ENCODE measurements at regions not wholly inside any gene's neighbourhood (a gene's known extent, or its start where the extent isn't known, plus 50 kb on each side); places are given as distances from the start of the nearest gene placed in this dataset.

DNA sequence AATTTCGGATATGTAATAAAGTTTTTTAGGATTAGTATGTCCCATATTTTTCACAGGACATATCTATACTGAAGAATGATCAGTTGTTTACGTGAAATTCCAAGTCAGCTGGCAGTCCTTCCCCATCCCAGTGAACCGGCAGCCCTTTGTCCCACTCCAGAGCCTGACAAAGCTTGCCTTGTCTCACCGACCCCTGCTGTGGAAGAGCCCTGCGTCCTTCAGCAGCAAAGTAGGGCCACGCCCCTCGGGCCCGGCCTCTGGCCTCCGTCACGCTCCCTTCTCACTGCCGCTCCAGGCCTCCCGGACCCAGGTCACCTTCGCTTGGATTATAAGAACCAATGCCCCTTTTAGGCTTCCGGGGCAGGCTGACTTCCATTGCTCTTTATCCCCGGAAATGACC is 89.8 kb upstream of the TGIF1 start:
- Histone ChIP-seq H3K9ac (ENCODE audit: low read depth, low read length) (no peak overlapping the region), H3K9me3 (ENCODE audit: control insufficient read depth, insufficient read depth, low read length) (no peaks in the 10 kb centered on the region), H3K27ac (ENCODE audit: low read depth, low read length) (no peak overlapping the region), H3K27me3 (ENCODE audit: control insufficient read depth, insufficient read depth, low read length) (no peaks in the 10 kb centered on the region), H3K4me1 (ENCODE audit: control insufficient read depth, insufficient read depth, low read length) (0 out of 2 replicates have a peak, but pooled peaks cover 5% of the 10 kb centered on the region), H3K36me3 (ENCODE audit: control insufficient read depth, insufficient read depth, low read length) (no peaks in the 10 kb centered on the region), H3K4me3 (ENCODE audit: low read depth, low read length) (no peak overlapping the region)

DNA sequence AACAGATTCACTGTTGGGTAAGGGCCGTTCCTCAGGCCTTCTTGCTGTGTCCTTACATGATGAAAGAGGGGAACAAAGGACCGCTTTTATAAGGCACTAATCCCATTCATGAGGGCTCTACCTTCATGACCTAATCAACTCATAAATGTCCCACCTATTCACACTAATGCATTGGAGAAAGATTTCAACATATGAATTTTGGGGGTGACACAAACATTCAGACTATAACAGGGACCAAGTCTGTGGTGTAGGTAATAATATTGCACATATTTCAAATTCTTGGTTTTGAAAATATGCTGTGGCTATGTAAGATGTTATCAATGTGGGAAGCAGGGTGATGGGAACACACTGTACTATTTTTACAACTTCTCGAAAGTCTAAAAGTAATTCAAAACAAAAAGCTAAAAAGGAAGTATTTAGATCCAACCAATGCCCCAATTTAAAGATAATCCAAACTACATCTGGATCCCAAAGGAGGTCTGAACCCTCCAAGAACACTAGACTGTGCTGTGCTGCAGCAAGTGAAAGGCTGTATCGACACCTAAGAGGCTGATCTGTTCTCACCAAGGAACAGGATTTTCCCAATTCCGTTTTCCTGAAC is 82.4 kb upstream of the TGIF1 start:
- no peak overlapping the region for H3K4me3 ChIP-seq (ENCODE audit: low read depth, low read length)

DNA sequence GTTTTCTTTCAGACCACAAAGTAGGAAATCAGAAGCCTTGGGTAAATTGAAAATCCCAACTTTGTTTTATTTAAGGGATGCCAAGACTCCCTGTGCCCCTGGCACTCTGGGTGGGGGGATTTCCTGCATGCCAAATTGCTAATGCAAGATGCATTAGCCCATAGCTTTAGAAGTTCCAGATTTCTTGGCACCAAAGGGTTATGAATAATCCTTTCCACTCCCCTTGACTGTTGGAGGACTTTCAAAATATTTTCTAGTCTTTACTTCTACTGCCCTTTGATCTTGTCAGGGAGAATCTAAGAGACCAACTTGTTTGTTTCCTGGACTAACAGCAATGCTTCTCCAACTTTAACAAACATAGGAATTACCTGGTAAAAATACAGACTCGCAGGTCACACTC is 81.8 kb upstream of the TGIF1 start:
- Histone ChIP-seq H3K27me3 (ENCODE audit: control insufficient read depth, insufficient read depth, low read length) (no peaks in the 10 kb centered on the region), H3K36me3 (ENCODE audit: control insufficient read depth, insufficient read depth, low read length) (no peaks in the 10 kb centered on the region), H3K27ac (ENCODE audit: low read depth, low read length) (no peak overlapping the region), H3K4me1 (ENCODE audit: control insufficient read depth, insufficient read depth, low read length) (no peaks in the 10 kb centered on the region), H3K9me3 (ENCODE audit: control insufficient read depth, insufficient read depth, low read length) (no peaks in the 10 kb centered on the region), H3K9ac (ENCODE audit: low read depth, low read length) (no peak overlapping the region), H3K4me3 (ENCODE audit: low read depth, low read length) (no peak overlapping the region)

More for the DNA sequence above, 82.4 kb upstream of the TGIF1 start:
- no peaks in the 10 kb centered on the region for H3K36me3 ChIP-seq (ENCODE audit: control insufficient read depth, insufficient read depth, low read length)
- H3K4me1 ChIP-seq (ENCODE audit: control insufficient read depth, insufficient read depth, low read length): no peaks in the 10 kb centered on the region
- H3K27ac ChIP-seq (ENCODE audit: low read depth, low read length): no peak overlapping the region
- no peak overlapping the region for H3K9ac ChIP-seq (ENCODE audit: low read depth, low read length)
- no peaks in the 10 kb centered on the region for H3K9me3 ChIP-seq (ENCODE audit: control insufficient read depth, insufficient read depth, low read length)
- H3K27me3 ChIP-seq (ENCODE audit: control insufficient read depth, insufficient read depth, low read length): no peaks in the 10 kb centered on the region

DNA sequence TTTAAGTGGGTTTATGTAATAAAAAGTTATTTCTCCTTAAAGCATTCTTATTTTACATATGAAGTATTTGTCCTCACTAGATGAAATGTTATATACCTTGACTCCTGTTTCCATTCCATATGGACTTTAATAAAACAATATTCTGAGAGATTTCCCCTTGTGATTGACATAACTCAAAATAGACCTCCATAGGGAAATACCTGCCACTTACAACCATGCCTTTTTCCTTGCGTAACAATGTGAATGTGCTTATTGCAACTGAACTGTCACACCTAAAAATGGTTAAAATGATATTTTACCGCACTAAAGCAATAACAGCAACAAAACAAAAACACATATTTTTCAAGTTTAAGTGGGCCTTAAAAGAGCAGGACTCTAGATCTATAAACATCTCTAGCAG is 70.3 kb upstream of the TGIF1 start:
- Histone ChIP-seq H3K9ac (ENCODE audit: low read depth, low read length) (no peak overlapping the region), H3K4me3 (ENCODE audit: low read depth, low read length) (no peak overlapping the region), H3K9me3 (ENCODE audit: control insufficient read depth, insufficient read depth, low read length) (no peaks in the 10 kb centered on the region), H3K27me3 (ENCODE audit: control insufficient read depth, insufficient read depth, low read length) (no peaks in the 10 kb centered on the region), H3K27ac (ENCODE audit: low read depth, low read length) (no peak overlapping the region), H3K4me1 (ENCODE audit: control insufficient read depth, insufficient read depth, low read length) (peaks cover 12% of the 10 kb centered on the region), H3K36me3 (ENCODE audit: control insufficient read depth, insufficient read depth, low read length) (no peaks in the 10 kb centered on the region)

DNA sequence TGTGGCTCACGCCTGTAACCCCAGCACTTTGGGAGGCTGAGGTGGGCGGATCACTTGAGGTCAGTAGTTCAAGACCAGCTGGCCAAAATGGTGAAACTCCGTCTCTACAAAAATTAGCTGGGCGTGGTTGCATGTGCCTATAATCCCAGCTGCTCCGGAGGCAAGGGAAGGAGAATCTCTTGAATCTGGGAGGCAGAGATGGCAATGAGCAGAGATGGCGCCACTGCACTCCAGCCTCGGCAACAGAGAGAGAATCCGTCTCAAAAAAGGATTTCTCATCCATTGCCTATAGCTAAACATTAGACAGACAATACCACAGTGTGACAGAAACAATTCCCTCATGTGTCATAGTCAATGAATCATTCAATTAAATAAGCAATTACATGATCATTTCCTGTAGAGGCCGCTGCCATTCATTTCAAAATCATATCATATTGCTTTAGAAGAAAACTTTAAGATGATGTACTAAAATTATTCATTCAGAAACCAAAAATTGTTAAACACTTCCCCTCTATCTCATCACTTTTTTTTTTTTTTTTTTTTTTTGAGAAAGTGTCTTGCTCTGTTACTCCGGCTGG is 69.5 kb upstream of the TGIF1 start:
- Histone ChIP-seq H3K9ac (ENCODE audit: low read depth, low read length) (no peak overlapping the region), H3K27ac (ENCODE audit: low read depth, low read length) (no peak overlapping the region), H3K4me1 (ENCODE audit: control insufficient read depth, insufficient read depth, low read length) (peaks cover 12% of the 10 kb centered on the region), H3K9me3 (ENCODE audit: control insufficient read depth, insufficient read depth, low read length) (no peaks in the 10 kb centered on the region), H3K36me3 (ENCODE audit: control insufficient read depth, insufficient read depth, low read length) (no peaks in the 10 kb centered on the region), H3K4me3 (ENCODE audit: low read depth, low read length) (no peak overlapping the region), H3K27me3 (ENCODE audit: control insufficient read depth, insufficient read depth, low read length) (no peaks in the 10 kb centered on the region)

DNA sequence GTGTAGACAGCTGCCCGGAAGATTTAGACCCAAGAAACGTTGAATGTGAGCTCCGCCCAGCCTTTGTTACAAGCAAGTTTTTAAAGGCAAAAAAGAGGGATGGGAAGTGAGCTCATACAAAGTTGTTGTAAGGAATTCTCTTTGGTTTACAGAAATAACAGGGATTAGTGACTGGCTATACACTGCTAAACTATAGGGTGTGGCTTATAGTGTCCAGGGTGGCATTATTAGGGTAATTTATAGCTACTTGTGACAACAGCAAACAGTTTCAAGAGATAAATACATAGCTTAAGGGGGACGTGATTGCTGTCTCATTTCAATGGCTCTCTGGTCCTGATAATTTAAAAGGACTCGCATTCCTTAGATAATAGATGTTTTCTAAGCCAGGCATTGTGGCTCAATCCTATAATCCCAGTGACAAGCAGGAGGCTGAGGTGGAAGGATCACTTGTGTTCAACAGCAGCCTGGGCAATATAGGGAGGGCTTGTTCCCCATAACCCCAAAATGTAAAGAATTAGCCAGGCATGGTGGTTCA is 66.5 kb upstream of the TGIF1 start:
- no peak overlapping the region for H3K9ac ChIP-seq (ENCODE audit: low read depth, low read length)
- H3K27me3 ChIP-seq (ENCODE audit: control insufficient read depth, insufficient read depth, low read length): no peaks in the 10 kb centered on the region
- no peaks in the 10 kb centered on the region for H3K9me3 ChIP-seq (ENCODE audit: control insufficient read depth, insufficient read depth, low read length)
- peak overlapping the region; percentile 64 for H3K27ac ChIP-seq (ENCODE audit: low read depth, low read length)
- no peaks in the 10 kb centered on the region for H3K36me3 ChIP-seq (ENCODE audit: control insufficient read depth, insufficient read depth, low read length)
- H3K4me1 ChIP-seq (ENCODE audit: control insufficient read depth, insufficient read depth, low read length): peaks cover 12% of the 10 kb centered on the region
- H3K4me3 ChIP-seq (ENCODE audit: low read depth, low read length): no peak overlapping the region

DNA sequence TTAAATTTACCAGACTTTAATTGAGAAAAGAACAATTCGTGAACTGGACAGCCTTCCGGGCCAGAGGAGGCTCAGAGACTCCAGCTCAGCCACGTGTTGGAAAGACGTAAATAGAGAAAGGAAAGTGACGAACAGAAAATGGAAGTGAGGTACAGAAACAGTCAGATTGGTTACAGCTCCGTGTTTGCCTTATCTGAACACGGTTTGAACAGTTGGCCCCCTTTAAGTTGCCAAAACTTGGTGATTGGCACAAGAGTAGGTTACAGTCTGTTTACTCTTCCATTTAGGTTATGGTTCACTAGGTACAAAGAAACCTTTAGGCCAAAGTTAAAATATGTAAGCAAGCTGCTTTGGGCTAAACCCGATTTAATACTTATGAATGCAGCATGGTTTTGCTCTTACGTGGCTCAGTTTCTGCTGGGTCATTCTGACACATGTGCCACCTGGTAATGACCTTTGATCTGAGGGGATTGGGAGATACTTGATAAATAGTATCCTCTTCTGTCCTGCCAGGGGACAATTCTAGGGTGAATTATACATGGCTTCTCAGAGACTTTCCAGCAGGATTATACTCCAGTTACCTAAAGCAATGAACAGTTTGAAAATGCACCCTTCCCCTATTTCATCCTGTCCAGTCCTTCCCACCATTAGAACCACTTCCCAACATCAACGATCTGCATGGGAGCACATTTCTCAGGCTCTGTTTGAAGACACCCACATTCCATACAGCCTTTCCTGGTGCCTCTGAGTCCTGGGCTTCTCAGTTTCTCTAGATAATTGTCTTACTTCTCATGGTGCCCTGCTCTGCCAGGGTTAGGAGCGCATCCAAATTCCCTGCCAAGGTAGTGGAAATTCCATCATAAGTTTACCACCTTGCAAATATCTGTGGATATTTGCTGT is 65.1 kb upstream of the TGIF1 start:
- no peaks in the 10 kb centered on the region for H3K36me3 ChIP-seq (ENCODE audit: control insufficient read depth, insufficient read depth, low read length)
- no peak overlapping the region for H3K9ac ChIP-seq (ENCODE audit: low read depth, low read length)
- peaks cover 12% of the 10 kb centered on the region for H3K4me1 ChIP-seq (ENCODE audit: control insufficient read depth, insufficient read depth, low read length)
- no peak overlapping the region for H3K4me3 ChIP-seq (ENCODE audit: low read depth, low read length)
- peaks cover 2% of the 10 kb centered on the region; the same call in 1 of the 2 replicates for H3K9me3 ChIP-seq (ENCODE audit: control insufficient read depth, insufficient read depth, low read length)
- H3K27me3 ChIP-seq (ENCODE audit: control insufficient read depth, insufficient read depth, low read length): no peaks in the 10 kb centered on the region
- no peak overlapping the region for H3K27ac ChIP-seq (ENCODE audit: low read depth, low read length)

DNA sequence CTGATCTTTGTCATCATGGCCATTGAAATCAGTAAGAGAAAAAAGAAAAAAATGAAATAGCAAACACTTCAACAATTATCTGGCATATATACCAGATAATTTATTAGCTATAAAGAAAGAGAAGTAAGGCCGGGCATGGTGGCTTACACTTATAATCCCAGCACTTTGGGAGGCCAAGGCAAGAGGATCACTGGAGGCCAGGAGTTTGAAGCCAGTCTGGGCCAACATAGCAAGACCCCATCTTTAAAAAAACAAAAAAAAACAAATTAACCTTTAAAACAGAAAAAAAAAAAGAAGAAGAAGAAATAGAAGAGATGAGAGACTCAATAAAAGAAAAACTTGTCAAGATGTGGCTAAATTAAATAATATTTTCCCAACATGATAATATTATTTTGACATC is 61.6 kb upstream of the TGIF1 start:
- Histone ChIP-seq H3K9ac (ENCODE audit: low read depth, low read length) (no peak overlapping the region), H3K9me3 (ENCODE audit: control insufficient read depth, insufficient read depth, low read length) (peaks cover 11% of the 10 kb centered on the region; the same call in 1 of the 2 replicates), H3K27me3 (ENCODE audit: control insufficient read depth, insufficient read depth, low read length) (no peaks in the 10 kb centered on the region), H3K4me1 (ENCODE audit: control insufficient read depth, insufficient read depth, low read length) (peaks cover 21% of the 10 kb centered on the region), H3K36me3 (ENCODE audit: control insufficient read depth, insufficient read depth, low read length) (no peaks in the 10 kb centered on the region), H3K27ac (ENCODE audit: low read depth, low read length) (no peak overlapping the region), H3K4me3 (ENCODE audit: low read depth, low read length) (no peak overlapping the region)

DNA sequence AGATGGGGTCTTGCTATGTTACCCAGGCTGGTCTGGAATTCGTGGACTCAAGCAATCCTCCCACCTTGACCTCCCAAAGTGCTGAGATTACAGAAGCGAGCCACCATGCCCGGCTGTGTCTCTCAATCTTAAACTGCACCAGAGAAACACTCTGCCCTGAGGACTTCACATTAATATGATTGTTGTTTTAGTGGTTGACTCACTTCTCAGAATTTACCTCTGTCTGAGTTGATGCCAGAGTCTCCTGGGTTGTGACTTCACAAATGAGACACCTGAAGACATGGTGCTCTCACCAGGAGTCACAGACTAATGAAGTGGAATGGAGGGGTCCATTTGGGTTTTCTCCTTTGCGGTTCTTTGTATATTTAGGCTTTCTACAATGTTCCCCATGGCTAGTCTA is 61.0 kb upstream of the TGIF1 start:
- Histone ChIP-seq H3K9ac (ENCODE audit: low read depth, low read length) (no peak overlapping the region), H3K4me1 (ENCODE audit: control insufficient read depth, insufficient read depth, low read length) (peaks cover 17% of the 10 kb centered on the region), H3K4me3 (ENCODE audit: low read depth, low read length) (no peak overlapping the region), H3K27ac (ENCODE audit: low read depth, low read length) (no peak overlapping the region), H3K27me3 (ENCODE audit: control insufficient read depth, insufficient read depth, low read length) (no peaks in the 10 kb centered on the region), H3K36me3 (ENCODE audit: control insufficient read depth, insufficient read depth, low read length) (no peaks in the 10 kb centered on the region), H3K9me3 (ENCODE audit: control insufficient read depth, insufficient read depth, low read length) (peaks cover 11% of the 10 kb centered on the region; the same call in 1 of the 2 replicates)

DNA sequence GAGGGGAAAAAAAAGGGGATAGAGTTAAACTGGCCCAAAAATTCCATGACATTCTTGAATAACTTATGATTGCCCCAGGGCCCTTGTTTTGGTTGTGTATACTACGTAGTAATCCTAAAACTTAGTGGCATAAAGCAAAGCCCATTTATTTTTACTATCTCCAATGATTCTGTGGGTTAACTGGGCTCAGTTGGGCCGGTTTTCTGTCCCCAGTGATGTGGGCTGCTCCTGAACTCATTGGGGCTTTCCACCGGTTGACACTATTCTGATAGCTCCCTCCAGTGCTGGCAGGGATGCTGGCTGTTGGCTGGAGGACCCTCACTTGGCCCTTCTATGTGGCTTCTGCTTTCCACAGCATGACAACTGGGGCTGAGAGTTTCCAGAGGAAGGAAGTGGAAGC is 60.0 kb upstream of the TGIF1 start:
- no peaks in the 10 kb centered on the region for H3K36me3 ChIP-seq (ENCODE audit: control insufficient read depth, insufficient read depth, low read length)
- H3K9me3 ChIP-seq (ENCODE audit: control insufficient read depth, insufficient read depth, low read length): peaks cover 11% of the 10 kb centered on the region; the same call in 1 of the 2 replicates

More for the DNA sequence above, 60.0 kb upstream of the TGIF1 start:
- H3K4me1 ChIP-seq (ENCODE audit: control insufficient read depth, insufficient read depth, low read length): peaks cover 17% of the 10 kb centered on the region
- H3K27ac ChIP-seq (ENCODE audit: low read depth, low read length): no peak overlapping the region
- H3K27me3 ChIP-seq (ENCODE audit: control insufficient read depth, insufficient read depth, low read length): no peaks in the 10 kb centered on the region
- H3K4me3 ChIP-seq (ENCODE audit: low read depth, low read length): no peak overlapping the region
- no peak overlapping the region for H3K9ac ChIP-seq (ENCODE audit: low read depth, low read length)
